K562 (cell line): ENCODE measurements at regions not wholly inside any gene's neighbourhood (a gene's known extent, or its start where the extent isn't known, plus 50 kb on each side); places are given as distances from the start of the nearest gene placed in this dataset.

Experiments used
- ATAC-seq: fragments of 200-7000 bp; cut with Tn5 transposase; 3 replicates; pipeline ENCODE4 v1.9.1; 2020; ENCODE audit warnings: moderate library complexity
- BruUV-seq: library from RNA; stranded (reverse); fragments of 400-500 nt; replicated peaks from 2 replicates; lab custom pipeline; 2021; lab: Mats Ljungman, UMichigan
- CTCF ChIA-PET: fragments of 300-600 bp; formaldehyde crosslinking; extraction: SDS; loops from one replicate; lab custom pipeline; 2021; ENCODE audit warnings: low intra/inter-chr PET ratio; lab: Yijun Ruan, JAX
- POLR2A ChIA-PET: fragments of 300-600, 350-650 bp; sonication (Branson Sonifier 250); formaldehyde crosslinking; extraction: SDS; loops from one replicate; lab custom pipeline; 2021; ENCODE audit warnings: antibody characterized with exemption, inconsistent platforms; lab: Yijun Ruan, JAX
- DNase-seq, 4 experiments: peaks; one replicate each; pipeline versions ENCODE4 v3.0.0 to v3.0.0-alpha.2; 2011 to 2018; ENCODE audit warnings: low spot score in 3 of 4, mixed read lengths in 3 of 4; ENCODE audit errors: extremely low read depth in 1 of 4
- FAIRE-seq: peaks from 2 replicates; lab custom pipeline; 2011; peaks lifted over from hg19 to GRCh38; lab: Jason Lieb, UNC
- H2AFZ ChIP-seq: 2 replicates; pipeline ENCODE4 v1.6.0; 2011; ENCODE audit warnings: low read depth, low read length, control low read depth, inconsistent platforms
- H3K27ac ChIP-seq: fragments of 200-600 bp; 3 replicates; pipeline ENCODE4 v1.8.0; 2011; ENCODE audit warnings: low read depth, mild to moderate bottlenecking, control low read depth, inconsistent platforms, low read length, moderate library complexity, mixed read lengths; ENCODE audit errors: extremely low read depth
- H3K27me3 ChIP-seq, 2 experiments: fragments of 300-600 bp in 1 of 2; 2 replicates in 1 of 2; 3 replicates in 1 of 2; pipeline versions ENCODE4 v1.6.0 to v1.8.0; 2011; ENCODE audit warnings: inconsistent platforms in 2 of 2, low read length in 2 of 2, mild to moderate bottlenecking in 1 of 2, mixed read lengths in 1 of 2, moderate library complexity in 1 of 2; ENCODE audit not compliant: control insufficient read depth in 2 of 2, insufficient read depth in 2 of 2
- H3K36me3 ChIP-seq: fragments of 300-600 bp; 3 replicates; pipeline ENCODE4 v1.8.0; 2011; ENCODE audit warnings: mild to moderate bottlenecking, low read length, inconsistent platforms; ENCODE audit not compliant: control insufficient read depth, insufficient read depth
- H3K4me1 ChIP-seq, 2 experiments: fragments of 200-600 bp in 1 of 2; replicated peaks in 1 of 2; 2 replicates in 1 of 2; 3 replicates in 1 of 2; pipeline versions ENCODE4 v1.5.1 to v1.8.0; 2011; ENCODE audit warnings: inconsistent platforms in 2 of 2, low read length in 2 of 2, mild to moderate bottlenecking in 1 of 2, mixed read lengths in 1 of 2, moderate library complexity in 1 of 2; ENCODE audit not compliant: control insufficient read depth in 2 of 2, insufficient read depth in 2 of 2
- H3K4me2 ChIP-seq: 2 replicates; pipeline ENCODE4 v1.6.1; 2011; ENCODE audit warnings: low read length, control low read depth, inconsistent platforms, mixed read lengths; ENCODE audit not compliant: insufficient read depth
- H3K4me3 ChIP-seq: fragments of 200-600 bp; sonication (generic), shearing (Covaris generic); 2 replicates; pipeline ENCODE4 v1.5.1; 2016; ENCODE audit warnings: control low read depth, inconsistent platforms
- H3K79me2 ChIP-seq: fragments of 200-600 bp; 3 replicates; pipeline ENCODE4 v1.8.0; 2011; ENCODE audit warnings: low read length, inconsistent platforms; ENCODE audit not compliant: control insufficient read depth, insufficient read depth
- H3K9ac ChIP-seq, 2 experiments: 2 replicates each; pipeline versions ENCODE4 v1.6.0 to v1.6.1; 2011; ENCODE audit warnings: low read depth in 2 of 2, low read length in 2 of 2, control low read depth in 1 of 2, inconsistent platforms in 1 of 2, mild to moderate bottlenecking in 1 of 2, mixed read lengths in 1 of 2; ENCODE audit not compliant: insufficient read depth in 1 of 2
- H3K9me1 ChIP-seq: one replicate; pipeline ENCODE4 v1.6.0; 2011; ENCODE audit warnings: inconsistent platforms, mild to moderate bottlenecking, low read length, moderate library complexity; ENCODE audit not compliant: control insufficient read depth, insufficient read depth
- H3K9me3 ChIP-seq: replicated peaks from 2 replicates; pipeline ENCODE4 v1.5.1; 2011; ENCODE audit warnings: low read depth, low read length, inconsistent platforms; ENCODE audit not compliant: control insufficient read depth, insufficient read depth
- H4K20me1 ChIP-seq: replicated peaks from 2 replicates; pipeline ENCODE4 v1.6.1; 2011; ENCODE audit warnings: low read length, inconsistent platforms, mixed read lengths; ENCODE audit not compliant: control insufficient read depth, insufficient read depth
- ARNT ChIP-seq, 2 experiments: fragments of 450-650 bp; IDR thresholded peaks; 2 replicates each; pipeline ENCODE4 v1.6.1; 2016; ENCODE audit warnings: mild to moderate bottlenecking in 1 of 2
- CBX1 ChIP-seq: sonication (generic); IDR thresholded peaks from 2 replicates; pipeline ENCODE4 v1.6.1; 2016; ENCODE audit warnings: antibody characterized with exemption, low read depth, mild to moderate bottlenecking
- CREBBP ChIP-seq: IDR thresholded peaks from one replicate; pipeline ENCODE4 v1.6.1; 2012; ENCODE audit warnings: low read depth, mild to moderate bottlenecking, control low read depth, inconsistent platforms, low read length
- GABPA ChIP-seq: fragments of 200-800 bp; sonication (Bioruptor generic); conservative IDR thresholded peaks from 2 replicates; pipeline ENCODE4 v1.6.1; 2016; ENCODE audit warnings: low read depth, missing genetic modification characterization, missing compliant biosample characterization
- GABPB1 ChIP-seq: sonication (generic); formaldehyde crosslinking; IDR thresholded peaks from 2 replicates; pipeline ENCODE4 v1.8.0; 2022; ENCODE audit warnings: mild to moderate bottlenecking, missing genetic modification reagents
- KLF13 ChIP-seq: fragments of 450-650 bp; IDR thresholded peaks from 2 replicates; pipeline ENCODE4 v1.6.1; 2016; ENCODE audit warnings: missing genetic modification characterization, low read depth, mild to moderate bottlenecking, missing compliant biosample characterization, moderate library complexity, borderline replicate concordance
- MYNN ChIP-seq, 2 experiments: sonication (generic); formaldehyde crosslinking in 1 of 2; IDR thresholded peaks; 2 replicates each; pipeline versions ENCODE4 v1.5.0 to v1.6.1; 2016 to 2020; ENCODE audit warnings: antibody characterized with exemption in 1 of 2, missing genetic modification reagents in 1 of 2
- NCOA1 ChIP-seq: fragments of 450-650 bp; IDR thresholded peaks from 2 replicates; pipeline ENCODE4 v1.6.1; 2016; ENCODE audit warnings: low read depth
- NR2C2 ChIP-seq, 2 experiments: fragments of 200-800 bp in 1 of 2; sonication (Bioruptor generic) in 1 of 2; sonication (generic) in 1 of 2; formaldehyde crosslinking in 1 of 2; IDR thresholded peaks; 2 replicates each; pipeline versions ENCODE4 v1.6.1 to v1.8.0; 2016 to 2022; ENCODE audit warnings: mild to moderate bottlenecking in 1 of 2, missing compliant biosample characterization in 1 of 2, missing genetic modification characterization in 1 of 2, missing genetic modification reagents in 1 of 2
- PRMT5 ChIP-seq: sonication (generic); formaldehyde crosslinking; IDR thresholded peaks from 2 replicates; pipeline ENCODE4 v1.5.0; 2020; ENCODE audit warnings: missing genetic modification reagents
- RBM25 ChIP-seq: fragments of 200-400 bp; formaldehyde crosslinking; IDR thresholded peaks from 2 replicates; pipeline ENCODE4 v1.6.1; 2018; ENCODE audit warnings: low read length, low read depth, moderate library complexity; ENCODE audit not compliant: severe bottlenecking
- TAF7 ChIP-seq: fragments of 450-650 bp; IDR thresholded peaks from 2 replicates; pipeline ENCODE4 v1.6.1; 2016; ENCODE audit warnings: missing genetic modification characterization, missing compliant biosample characterization
- ZNF165 ChIP-seq: fragments of 250-450 bp; sonication (Bioruptor Pico); IDR thresholded peaks from 2 replicates; pipeline ENCODE4 v1.4.0; 2020; ENCODE audit warnings: borderline replicate concordance
- ZNF311 ChIP-seq: fragments of 250-450 bp; sonication (Bioruptor Pico); IDR thresholded peaks from 2 replicates; pipeline ENCODE4 v1.4.0; 2020; ENCODE audit warnings: mild to moderate bottlenecking, moderate library complexity
- WGBS: fragments of 100-300 bp; shearing (Covaris generic); methylation state at CpG from one replicate; pipeline ENCODE4 v1.1.6; 2016; ENCODE audit warnings: low coverage, mixed read lengths; ENCODE audit not compliant: insufficient coverage; ENCODE audit errors: missing lambda C conversion rate; 5-methylcytosine and 5-hydroxymethylcytosine counted together
- in situ Hi-C: fragments of 300-500 bp; cut with MboI; formaldehyde crosslinking; loops from 4 replicates; pipeline ENCODE4 v1.15.0; 2018; ENCODE audit warnings: inconsistent platforms, mixed read lengths
- intact Hi-C: fragments of 100-400 bp; cut with micrococcal nuclease; formaldehyde crosslinking; loops from 2 replicates; pipeline ENCODE4 v1.14.2; 2022
- TF ChIP-seq, protein P1 (sequence below), 2 experiments: IDR thresholded peaks; 2 replicates each; pipeline ENCODE4 v1.6.1; 2012; ENCODE audit warnings: improper control_type of control experiment in 2 of 2, low read depth in 2 of 2, low read length in 2 of 2, borderline replicate concordance in 1 of 2
- TF ChIP-seq, protein P2 (sequence below): fragments of 250-450 bp; sonication (Bioruptor Pico); IDR thresholded peaks from 2 replicates; pipeline ENCODE4 v1.8.0; 2021; ENCODE audit warnings: moderate library complexity, mild to moderate bottlenecking, inconsistent platforms
- TF ChIP-seq, protein P3 (sequence below): fragments of 450-650 bp; formaldehyde crosslinking; IDR thresholded peaks from 2 replicates; pipeline ENCODE4 v1.4.0; 2020; ENCODE audit warnings: mild to moderate bottlenecking, mixed read lengths
- TF ChIP-seq, protein P4 (sequence below): fragments of 250-450 bp; sonication (Bioruptor Pico); IDR thresholded peaks from 2 replicates; pipeline ENCODE4 v1.8.0; 2022; ENCODE audit warnings: moderate library complexity, mild to moderate bottlenecking, inconsistent platforms

DNA sequence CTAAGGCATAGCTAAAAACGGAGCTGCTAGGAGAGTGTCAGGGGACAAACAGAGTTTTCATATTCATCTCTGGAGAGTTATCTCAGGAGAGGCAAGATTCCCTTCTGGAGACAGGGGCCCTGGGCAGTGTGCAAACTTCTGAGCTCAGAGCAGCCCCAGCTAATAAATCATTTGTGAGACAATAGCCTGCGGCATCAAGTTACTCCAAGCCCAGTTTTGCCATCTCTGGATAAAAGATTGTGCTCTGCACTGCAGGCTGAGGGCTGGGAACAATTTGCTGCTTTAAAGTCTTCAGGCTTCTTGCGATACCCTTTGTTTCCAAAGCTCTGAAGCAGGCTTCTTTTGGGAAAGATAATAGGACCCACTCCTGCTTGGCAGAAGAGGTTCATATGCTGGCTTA, 164.3 kb upstream of the BRINP1 start (continued):
- TF ChIP-seq TAF7 = no peak
- TF ChIP-seq GABPA (tag) = no peak
- TF ChIP-seq, protein P1, sequence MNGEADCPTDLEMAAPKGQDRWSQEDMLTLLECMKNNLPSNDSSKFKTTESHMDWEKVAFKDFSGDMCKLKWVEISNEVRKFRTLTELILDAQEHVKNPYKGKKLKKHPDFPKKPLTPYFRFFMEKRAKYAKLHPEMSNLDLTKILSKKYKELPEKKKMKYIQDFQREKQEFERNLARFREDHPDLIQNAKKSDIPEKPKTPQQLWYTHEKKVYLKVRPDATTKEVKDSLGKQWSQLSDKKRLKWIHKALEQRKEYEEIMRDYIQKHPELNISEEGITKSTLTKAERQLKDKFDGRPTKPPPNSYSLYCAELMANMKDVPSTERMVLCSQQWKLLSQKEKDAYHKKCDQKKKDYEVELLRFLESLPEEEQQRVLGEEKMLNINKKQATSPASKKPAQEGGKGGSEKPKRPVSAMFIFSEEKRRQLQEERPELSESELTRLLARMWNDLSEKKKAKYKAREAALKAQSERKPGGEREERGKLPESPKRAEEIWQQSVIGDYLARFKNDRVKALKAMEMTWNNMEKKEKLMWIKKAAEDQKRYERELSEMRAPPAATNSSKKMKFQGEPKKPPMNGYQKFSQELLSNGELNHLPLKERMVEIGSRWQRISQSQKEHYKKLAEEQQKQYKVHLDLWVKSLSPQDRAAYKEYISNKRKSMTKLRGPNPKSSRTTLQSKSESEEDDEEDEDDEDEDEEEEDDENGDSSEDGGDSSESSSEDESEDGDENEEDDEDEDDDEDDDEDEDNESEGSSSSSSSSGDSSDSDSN (IDR thresholded peaks at IDR 0.05; ENCODE audit: borderline replicate concordance in 1 of 2, low read depth in 2 of 2, low read length in 2 of 2) = no peak
- TF ChIP-seq NCOA1 = no peak
- TF ChIP-seq ARNT (IDR thresholded peaks at IDR 0.05) = no peak
- TF ChIP-seq MYNN (IDR thresholded peaks at IDR 0.05) = no peak
- TF ChIP-seq MYNN (CRISPR knock-in tag; IDR thresholded peaks at IDR 0.05) = no peak
- no peak for TF ChIP-seq RBM25
- no peak for TF ChIP-seq PRMT5
- TF ChIP-seq KLF13 = no peak

DNA sequence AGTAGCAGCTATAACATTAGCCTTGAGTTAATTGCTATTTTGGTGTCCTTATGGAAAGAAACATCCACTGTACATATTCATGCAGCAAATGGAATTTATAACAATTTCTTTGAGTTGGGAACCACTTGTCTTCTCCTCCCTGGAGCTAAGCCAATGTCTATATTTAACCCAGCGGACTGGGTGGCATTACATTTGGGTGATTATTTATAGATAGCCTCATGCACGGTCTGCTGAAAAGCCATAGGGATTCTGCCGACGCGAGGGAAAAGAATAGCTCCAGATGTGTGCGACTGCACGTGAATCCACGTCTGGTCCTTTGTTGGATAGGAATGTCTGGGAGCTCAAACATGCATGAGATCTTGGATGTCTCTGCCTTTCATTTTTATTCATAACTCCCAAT, 157.5 kb upstream of the BRINP1 start:
- Histone ChIP-seq H3K9me3 (no peaks in the 10 kb centered on the region), H3K9me1 (no peaks in the 10 kb centered on the region), H3K9ac (no peak overlapping the region), H3K79me2 (no peaks in the 10 kb centered on the region), H3K36me3 (no peaks in the 10 kb centered on the region), H3K4me2 (no peak overlapping the region), H3K4me3 (no peak overlapping the region), H3K27ac (no peak overlapping the region), H2AFZ (no peak overlapping the region), H3K4me1 (no peaks in the 10 kb centered on the region), H3K27me3 (no peaks in the 10 kb centered on the region), H4K20me1 (no peaks in the 10 kb centered on the region)
- ATAC-seq (no peak), FAIRE-seq (no peak), DNase-seq (no peak)
- WGBS = 2% methylated on average over 7 of the region's 8 CpGs
- in situ Hi-C loops = no loop called here
- ChIA-PET POLR2A (no interaction called here), CTCF (no interaction called here)
- BruUV-seq = no TSS peak
- intact Hi-C loops = no loop called here
- TF ChIP-seq NR2C2 (CRISPR knock-in tag; IDR thresholded peaks at IDR 0.05) (no peak), NR2C2 (tag; IDR thresholded peaks at IDR 0.05) (no peak), ZNF311 (CRISPR knock-in tag) (no peak), CBX1 (no peak), GABPB1 (no peak), CREBBP (no peak), ZNF165 (CRISPR knock-in tag) (no peak)
- TF ChIP-seq, protein P2, sequence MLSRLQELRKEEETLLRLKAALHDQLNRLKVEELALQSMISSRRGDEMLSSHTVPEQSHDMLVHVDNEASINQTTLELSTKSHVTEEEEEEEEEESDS (CRISPR knock-in tag) = no peak
- TF ChIP-seq, protein P3, sequence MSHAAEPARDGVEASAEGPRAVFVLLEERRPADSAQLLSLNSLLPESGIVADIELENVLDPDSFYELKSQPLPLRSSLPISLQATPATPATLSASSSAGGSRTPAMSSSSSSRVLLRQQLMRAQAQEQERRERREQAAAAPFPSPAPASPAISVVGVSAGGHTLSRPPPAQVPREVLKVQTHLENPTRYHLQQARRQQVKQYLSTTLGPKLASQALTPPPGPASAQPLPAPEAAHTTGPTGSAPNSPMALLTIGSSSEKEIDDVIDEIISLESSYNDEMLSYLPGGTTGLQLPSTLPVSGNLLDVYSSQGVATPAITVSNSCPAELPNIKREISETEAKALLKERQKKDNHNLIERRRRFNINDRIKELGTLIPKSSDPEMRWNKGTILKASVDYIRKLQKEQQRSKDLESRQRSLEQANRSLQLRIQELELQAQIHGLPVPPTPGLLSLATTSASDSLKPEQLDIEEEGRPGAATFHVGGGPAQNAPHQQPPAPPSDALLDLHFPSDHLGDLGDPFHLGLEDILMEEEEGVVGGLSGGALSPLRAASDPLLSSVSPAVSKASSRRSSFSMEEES = no peak
- TF ChIP-seq, protein P4, sequence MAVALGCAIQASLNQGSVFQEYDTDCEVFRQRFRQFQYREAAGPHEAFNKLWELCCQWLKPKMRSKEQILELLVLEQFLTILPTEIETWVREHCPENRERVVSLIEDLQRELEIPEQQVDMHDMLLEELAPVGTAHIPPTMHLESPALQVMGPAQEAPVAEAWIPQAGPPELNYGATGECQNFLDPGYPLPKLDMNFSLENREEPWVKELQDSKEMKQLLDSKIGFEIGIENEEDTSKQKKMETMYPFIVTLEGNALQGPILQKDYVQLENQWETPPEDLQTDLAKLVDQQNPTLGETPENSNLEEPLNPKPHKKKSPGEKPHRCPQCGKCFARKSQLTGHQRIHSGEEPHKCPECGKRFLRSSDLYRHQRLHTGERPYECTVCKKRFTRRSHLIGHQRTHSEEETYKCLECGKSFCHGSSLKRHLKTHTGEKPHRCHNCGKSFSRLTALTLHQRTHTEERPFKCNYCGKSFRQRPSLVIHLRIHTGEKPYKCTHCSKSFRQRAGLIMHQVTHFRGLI = no peak
